Right lobe of liver (tissue), 4 donors: ENCODE measurements at regions not wholly inside any gene's neighbourhood (a gene's known extent, or its start where the extent isn't known, plus 50 kb on each side); places are given as distances from the start of the nearest gene placed in this dataset.

Experiments
- CTCF ChIP-seq, 4 donors: fragments of 200-600 bp in 3 of 4; fragments of 450-650 bp in 1 of 4; IDR thresholded peaks; one replicate each; pipeline versions ENCODE4 v1.5.1 to v1.8.0; 2016 to 2022; ENCODE audit warnings: antibody characterized with exemption in 4 of 4, mild to moderate bottlenecking in 2 of 4
- POLR2A ChIP-seq: fragments of 450-650 bp; IDR thresholded peaks from one replicate; pipeline ENCODE4 v1.6.1; 2017; ENCODE audit warnings: antibody characterized with exemption, mild to moderate bottlenecking
- donor health status: DM: no; HTN: no; CAD: no.
- donor health status: DM: no; HTN: no; CAD: no.
- donor health status: DM: no; HTN: yes; CAD: no.

- TF ChIP-seq POLR2A (no peak), CTCF (IDR thresholded peaks at IDR 0.05) (no peak)
These were observed 645.6 kb upstream of the CBLB start for GRCh38 chr3:106514431-106514830.
